Endothelial cell of umbilical vein (primary cell): ENCODE measurements at regions not wholly inside any gene's neighbourhood (a gene's known extent, or its start where the extent isn't known, plus 50 kb on each side); places are given as distances from the start of the nearest gene placed in this dataset. TPM values are rescaled to one million over a fixed set of nuclear protein-coding genes. Genes with fewer than 3 reads are reported as not detected.

Experiments
- BruUV-seq: library from RNA; stranded (reverse); fragments of 400-500 nt; replicated peaks from 2 replicates; lab custom pipeline; 2021; lab: Mats Ljungman, UMichigan
- CTCF ChIA-PET: fragments of 300-600, 350-600 bp; sonication (Branson Sonifier 250); formaldehyde crosslinking; loops from one replicate; lab custom pipeline; 2021; ENCODE audit warnings: antibody characterized with exemption, inconsistent platforms; lab: Charles Lee
- POLR2A ChIA-PET: fragments of 300-600, 350-600 bp; sonication (Branson Sonifier 250); formaldehyde crosslinking; loops from one replicate; lab custom pipeline; 2021; ENCODE audit warnings: antibody characterized with exemption, inconsistent platforms; lab: Charles Lee
- DNase-seq: peaks from one replicate; pipeline ENCODE4 v3.0.0-alpha.2; 2011; ENCODE audit warnings: low read depth, low spot score
- FAIRE-seq: peaks from 2 replicates; lab custom pipeline; 2011; peaks lifted over from hg19 to GRCh38; lab: Jason Lieb, UNC
- H2AFZ ChIP-seq: 2 replicates; pipeline ENCODE4 v1.6.0; 2012; ENCODE audit warnings: low read depth, low read length, control low read depth, inconsistent platforms
- H3K27ac ChIP-seq: 2 replicates; pipeline ENCODE4 v1.5.1; 2011; ENCODE audit warnings: low read depth, mild to moderate bottlenecking, control low read depth, low read length, moderate library complexity; ENCODE audit not compliant: insufficient read depth
- H3K27me3 ChIP-seq, 2 experiments: 2 replicates each; pipeline versions ENCODE4 v1.6.0 to v1.6.1; 2011; ENCODE audit warnings: low read length in 2 of 2, mixed read lengths in 1 of 2; ENCODE audit not compliant: control insufficient read depth in 2 of 2, insufficient read depth in 2 of 2
- H3K36me3 ChIP-seq, 2 experiments: 2 replicates in 1 of 2; 3 replicates in 1 of 2; pipeline ENCODE4 v1.5.1; 2011; ENCODE audit warnings: low read length in 2 of 2, mild to moderate bottlenecking in 1 of 2, moderate library complexity in 1 of 2; ENCODE audit not compliant: control insufficient read depth in 2 of 2, insufficient read depth in 2 of 2; ENCODE audit errors: extremely low read depth in 1 of 2
- H3K4me1 ChIP-seq: 3 replicates; pipeline ENCODE4 v1.5.1; 2011; ENCODE audit warnings: mild to moderate bottlenecking, low read length; ENCODE audit not compliant: control insufficient read depth, insufficient read depth; ENCODE audit errors: extremely low read depth
- H3K4me2 ChIP-seq: 2 replicates; pipeline ENCODE4 v1.6.1; 2011; ENCODE audit warnings: low read length, control low read depth, mixed read lengths; ENCODE audit not compliant: insufficient read depth
- H3K4me3 ChIP-seq, 3 experiments: fragments of 200-600 bp in 1 of 3; sonication (generic), shearing (Covaris generic) in 1 of 3; replicated peaks in 1 of 3; 2 replicates each; pipeline ENCODE4 v1.5.1; 2011 to 2016; ENCODE audit warnings: control low read depth in 3 of 3, low read length in 3 of 3, mild to moderate bottlenecking in 2 of 3, inconsistent platforms in 1 of 3, low read depth in 1 of 3, moderate library complexity in 1 of 3; ENCODE audit not compliant: insufficient read depth in 1 of 3
- H3K79me2 ChIP-seq: 2 replicates; pipeline ENCODE4 v1.6.0; 2012; ENCODE audit warnings: low read length, inconsistent platforms; ENCODE audit not compliant: control insufficient read depth, insufficient read depth
- H3K9ac ChIP-seq: replicated peaks from 2 replicates; pipeline ENCODE3; 2011; ENCODE audit warnings: low read length, control low read depth; ENCODE audit not compliant: insufficient read depth; ENCODE audit errors: extremely low read depth
- H3K9me1 ChIP-seq: replicated peaks from 3 replicates; pipeline ENCODE4 v1.6.0; 2011; ENCODE audit warnings: mild to moderate bottlenecking, low read length; ENCODE audit not compliant: control insufficient read depth, insufficient read depth; ENCODE audit errors: extremely low read depth
- H3K9me3 ChIP-seq: replicated peaks from 2 replicates; pipeline ENCODE4 v1.5.1; 2012; ENCODE audit warnings: low read length, inconsistent platforms; ENCODE audit not compliant: control insufficient read depth, insufficient read depth
- H4K20me1 ChIP-seq: replicated peaks from 2 replicates; pipeline ENCODE3; 2011; ENCODE audit warnings: mild to moderate bottlenecking, low read length; ENCODE audit not compliant: control insufficient read depth, insufficient read depth; ENCODE audit errors: extremely low read depth
- EZH2 ChIP-seq: IDR thresholded peaks from 2 replicates; pipeline ENCODE4 v1.6.1; 2012; ENCODE audit warnings: borderline replicate concordance, low read depth, mild to moderate bottlenecking, moderate library complexity, low read length, inconsistent platforms; ENCODE audit not compliant: severe bottlenecking
- FOS ChIP-seq: IDR thresholded peaks from 2 replicates; pipeline ENCODE4 v1.6.1; 2011; ENCODE audit warnings: mild to moderate bottlenecking, low read length, moderate library complexity, borderline replicate concordance; ENCODE audit not compliant: insufficient read depth
- GATA2 ChIP-seq: IDR thresholded peaks from 2 replicates; pipeline ENCODE4 v1.7.0; 2011; ENCODE audit warnings: low read depth, mild to moderate bottlenecking, moderate library complexity, mixed read lengths, low read length; ENCODE audit not compliant: insufficient read length, insufficient read depth
- JUN ChIP-seq: IDR thresholded peaks from 2 replicates; pipeline ENCODE4 v1.6.1; 2011; ENCODE audit warnings: borderline replicate concordance, low read depth; ENCODE audit not compliant: insufficient read length, insufficient read depth
- MYC ChIP-seq: IDR thresholded peaks from one replicate; pipeline ENCODE4 v1.6.1; 2011; ENCODE audit warnings: mild to moderate bottlenecking, low read depth, low read length
- POLR2A ChIP-seq: IDR thresholded peaks from 2 replicates; pipeline ENCODE4 v1.6.1; 2012; ENCODE audit warnings: low read depth, mild to moderate bottlenecking, control low read depth, low read length
- POLR2AphosphoS5 ChIP-seq: IDR thresholded peaks from 2 replicates; pipeline ENCODE4 v1.6.1; 2012; ENCODE audit warnings: low read depth, mild to moderate bottlenecking, control low read depth, low read length, moderate library complexity; ENCODE audit not compliant: insufficient read depth
- dilution Hi-C: fragments of 300-500 bp; cut with MboI; formaldehyde crosslinking; loops from one replicate; pipeline ENCODE4 v1.15.0; 2019; ENCODE audit warnings: low sequenced_read_pairs; ENCODE audit not compliant: extremely low pct_ligation_motif_present
- intact Hi-C: fragments of 100-400 bp; cut with micrococcal nuclease; formaldehyde crosslinking; loops from one replicate; pipeline ENCODE4 v1.10.0; 2022
- small RNA-seq: library from RNA; depleted of rRNA; stranded (forward); fragments of <200 nt; gene quantifications from one replicate; pipeline ENCODE3, GENCODE V24; 2012; ENCODE audit warnings: low replicate concordance, low read depth; ENCODE audit not compliant: insufficient read depth, insufficient read length
- TF ChIP-seq, protein P1 (sequence below): IDR thresholded peaks from 2 replicates; pipeline ENCODE4 v1.6.1; 2011; ENCODE audit not compliant: insufficient read depth, insufficient read length
- TF ChIP-seq, protein P2 (sequence below), 2 donors: IDR thresholded peaks; 1 replicate in 1 of 2; 2 replicates in 1 of 2; pipeline ENCODE4 v1.5.1; 2011; ENCODE audit warnings: low read length in 2 of 2, mild to moderate bottlenecking in 2 of 2, moderate library complexity in 2 of 2, control low read depth in 1 of 2, inconsistent platforms in 1 of 2, low read depth in 1 of 2; ENCODE audit not compliant: insufficient read depth in 1 of 2; ENCODE audit errors: extremely low read depth in 1 of 2

DNA sequence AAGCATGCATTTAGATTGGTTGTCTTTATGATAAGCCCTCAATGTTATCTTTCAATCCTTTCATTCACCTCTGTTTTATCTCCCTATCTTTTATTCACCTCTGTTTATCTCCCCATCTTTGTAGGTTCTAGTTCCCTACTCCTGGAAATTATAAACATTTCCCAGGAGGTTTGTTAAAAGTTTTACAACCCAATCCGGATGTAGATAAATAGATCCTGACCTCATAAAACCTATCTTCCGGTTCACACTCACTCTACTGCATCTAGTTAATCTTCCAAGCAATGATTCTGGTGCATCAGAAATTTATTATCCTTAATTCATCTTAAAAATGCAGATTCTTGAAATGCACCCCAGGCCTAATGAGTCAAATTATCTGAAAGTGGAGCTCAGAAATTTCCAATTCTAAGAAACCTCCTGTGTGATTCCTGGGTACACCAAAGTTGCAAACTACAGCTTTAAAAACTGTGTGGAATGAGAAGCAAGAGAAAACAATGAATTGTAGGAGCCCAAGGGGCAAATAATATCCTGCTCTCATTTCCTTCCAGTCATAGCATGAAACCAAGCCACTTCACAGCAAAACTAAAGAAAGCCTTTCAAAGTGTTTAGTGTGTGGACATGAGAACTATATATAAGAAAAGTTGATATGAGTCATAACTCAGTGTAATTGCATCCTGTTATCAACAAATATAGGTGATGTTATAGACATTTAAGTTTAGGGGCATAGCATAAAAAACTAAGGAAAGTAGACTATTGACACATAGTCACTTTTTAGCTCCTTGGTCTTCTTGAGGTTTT lies 51.1 kb upstream of the UGT8 start:
- Histone ChIP-seq H3K27ac (no peak overlapping the region), H3K9me3 (no peaks in the 10 kb centered on the region), H3K9me1 (no peaks in the 10 kb centered on the region), H3K79me2 (no peaks in the 10 kb centered on the region), H3K4me1 (no peaks in the 10 kb centered on the region), H3K4me3 (no peak overlapping the region), H4K20me1 (no peaks in the 10 kb centered on the region), H2AFZ (no peak overlapping the region), H3K27me3 (no peaks in the 10 kb centered on the region), H3K9ac (no peak overlapping the region), H3K36me3 (no peaks in the 10 kb centered on the region), H3K4me2 (no peak overlapping the region)
- TF ChIP-seq FOS (no peak), MYC (no peak), GATA2 (no peak), JUN (no peak), EZH2 (no peak), POLR2A (no peak), POLR2AphosphoS5 (no peak)
- TF ChIP-seq, protein P1, sequence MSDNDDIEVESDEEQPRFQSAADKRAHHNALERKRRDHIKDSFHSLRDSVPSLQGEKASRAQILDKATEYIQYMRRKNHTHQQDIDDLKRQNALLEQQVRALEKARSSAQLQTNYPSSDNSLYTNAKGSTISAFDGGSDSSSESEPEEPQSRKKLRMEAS: no peak
- TF ChIP-seq, protein P2, sequence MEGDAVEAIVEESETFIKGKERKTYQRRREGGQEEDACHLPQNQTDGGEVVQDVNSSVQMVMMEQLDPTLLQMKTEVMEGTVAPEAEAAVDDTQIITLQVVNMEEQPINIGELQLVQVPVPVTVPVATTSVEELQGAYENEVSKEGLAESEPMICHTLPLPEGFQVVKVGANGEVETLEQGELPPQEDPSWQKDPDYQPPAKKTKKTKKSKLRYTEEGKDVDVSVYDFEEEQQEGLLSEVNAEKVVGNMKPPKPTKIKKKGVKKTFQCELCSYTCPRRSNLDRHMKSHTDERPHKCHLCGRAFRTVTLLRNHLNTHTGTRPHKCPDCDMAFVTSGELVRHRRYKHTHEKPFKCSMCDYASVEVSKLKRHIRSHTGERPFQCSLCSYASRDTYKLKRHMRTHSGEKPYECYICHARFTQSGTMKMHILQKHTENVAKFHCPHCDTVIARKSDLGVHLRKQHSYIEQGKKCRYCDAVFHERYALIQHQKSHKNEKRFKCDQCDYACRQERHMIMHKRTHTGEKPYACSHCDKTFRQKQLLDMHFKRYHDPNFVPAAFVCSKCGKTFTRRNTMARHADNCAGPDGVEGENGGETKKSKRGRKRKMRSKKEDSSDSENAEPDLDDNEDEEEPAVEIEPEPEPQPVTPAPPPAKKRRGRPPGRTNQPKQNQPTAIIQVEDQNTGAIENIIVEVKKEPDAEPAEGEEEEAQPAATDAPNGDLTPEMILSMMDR (IDR thresholded peaks at IDR 0.05; ENCODE audit: extremely low read depth in 1 of 2, insufficient read depth in 1 of 2, low read depth in 1 of 2, low read length in 2 of 2): no peak
- DNase-seq (no peak), FAIRE-seq (no peak)
- BruUV-seq: no TSS peak
- ChIA-PET POLR2A (no interaction called here), CTCF (no interaction called here)
- dilution Hi-C loops: no loop called here
- intact Hi-C loops: no loop called here

Small RNAs in the stretch of these regions (small RNA-seq; reads per million reads assigned to genes)
- not detected for gene AC093815.1
